SW480 (cell line): ENCODE measurements at regions not wholly inside any gene's neighbourhood (a gene's known extent, or its start where the extent isn't known, plus 50 kb on each side); places are given as distances from the start of the nearest gene placed in this dataset.
"Not testable (repeated sequence)": the region's sequence is repeated elsewhere in the genome, so short reads cannot be mapped to it uniquely, and the experiment has no call there.

ENCODE experiments used
- DNase-seq: peaks from one replicate; pipeline ENCODE4 v3.0.0-alpha.2; 2016; ENCODE audit warnings: low spot score

DNA sequence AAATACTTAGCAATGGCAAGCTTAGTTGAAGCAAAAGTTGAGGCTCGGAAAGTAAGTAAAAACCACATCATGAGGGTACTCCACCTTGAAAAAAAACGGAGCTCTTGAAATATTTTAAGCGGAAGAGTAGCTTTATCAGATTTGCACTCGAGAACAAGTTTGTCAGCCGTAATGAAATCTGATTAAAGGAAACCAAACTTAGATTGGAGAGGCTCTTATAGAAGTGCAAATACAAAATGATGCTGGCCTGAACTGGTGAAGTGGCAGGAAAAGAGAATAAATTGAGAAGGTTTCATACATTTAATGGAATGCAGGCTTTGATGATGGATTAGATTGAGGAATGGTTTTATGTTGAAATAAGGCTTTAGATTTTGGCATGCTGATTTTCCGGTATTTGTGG lies 484.2 kb downstream of the PID1 start:
- DNase-seq = no peak

- DNase-seq = no peak
These were observed 488.8 kb downstream of the PID1 start for GRCh38 chr2:228782281-228782680.

GRCh38 chr2:228777855-228778355 lies 493.2 kb downstream of the PID1 start:
- no peak for DNase-seq

DNA sequence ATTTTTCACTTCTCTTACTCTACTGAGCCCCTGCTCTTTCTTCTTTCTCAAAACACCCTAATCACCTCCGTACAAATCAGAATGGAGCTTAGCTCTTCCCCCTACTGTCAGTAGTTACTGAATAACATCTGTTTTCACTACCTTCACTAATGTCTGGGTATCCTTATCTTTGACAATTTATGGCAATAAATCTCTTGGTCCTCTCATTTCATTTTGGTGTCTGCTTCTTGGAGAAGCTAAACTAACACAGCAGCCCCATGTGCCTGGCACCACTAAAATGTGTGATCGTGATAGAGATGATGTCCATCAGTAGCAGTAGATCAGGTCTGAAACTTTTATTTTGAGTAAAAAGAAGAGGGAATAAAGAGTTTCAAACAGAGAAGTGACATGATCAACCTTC lies 496.5 kb downstream of the PID1 start:
- DNase-seq = no peak

DNA sequence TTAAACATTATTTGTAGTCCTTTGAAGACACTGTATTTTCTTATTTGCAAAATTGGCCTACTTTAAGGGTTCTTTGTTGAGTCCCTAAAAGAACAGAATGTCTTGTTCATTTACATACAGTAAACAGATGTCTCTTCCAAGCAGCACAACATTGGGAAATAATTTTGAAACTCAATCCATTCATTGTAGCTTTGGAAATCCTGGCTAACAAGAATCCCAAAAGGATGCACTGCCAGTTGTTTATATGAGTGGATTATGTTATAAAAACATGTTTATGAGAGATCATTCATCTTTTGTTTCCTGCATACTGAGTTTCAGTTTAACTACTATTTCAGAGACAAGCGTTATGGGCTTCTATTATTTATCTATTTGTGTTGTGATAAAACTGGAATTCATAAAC lies 499.3 kb downstream of the PID1 start:
- no peak for DNase-seq

GRCh38 chr2:228771315-228771714 lies 499.8 kb downstream of the PID1 start:
- no peak for DNase-seq

DNA sequence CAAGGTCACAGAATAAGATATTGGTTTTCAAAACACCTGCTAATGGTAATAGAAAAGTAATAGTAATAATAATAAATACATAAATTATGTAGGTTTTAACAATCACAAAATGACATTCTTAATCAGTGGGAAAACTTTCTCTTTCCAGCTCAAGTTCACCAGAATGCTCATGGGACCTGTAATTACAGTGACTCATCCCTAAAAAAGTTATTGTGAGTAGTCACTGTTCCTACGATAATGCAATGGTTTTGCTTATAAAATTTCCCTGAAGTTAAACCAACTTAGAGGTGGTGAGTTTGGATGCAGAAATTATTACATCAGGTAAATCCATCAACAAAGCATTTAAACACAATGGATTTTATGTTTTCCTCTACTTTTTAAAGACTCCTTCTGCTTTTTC lies 502.3 kb downstream of the PID1 start:
- no peak for DNase-seq

DNA sequence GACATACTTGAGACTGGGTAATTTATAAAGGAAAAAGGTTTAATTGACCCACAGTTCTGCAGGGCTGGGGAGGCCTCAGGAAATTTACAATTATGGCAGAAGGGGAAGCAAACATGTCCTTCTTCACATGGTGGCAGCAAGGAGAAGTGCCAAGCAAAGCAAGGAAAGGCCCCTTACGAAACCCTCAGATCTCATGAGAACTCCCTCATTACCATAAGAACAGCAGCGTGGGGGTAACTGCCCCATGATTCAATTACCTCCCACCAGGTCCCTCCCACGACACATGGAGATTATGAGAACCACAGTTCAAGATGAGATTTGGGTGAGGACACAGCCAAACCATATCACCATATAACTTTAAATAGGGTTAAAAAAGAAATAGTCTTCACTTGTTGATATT lies 502.9 kb downstream of the PID1 start:
- DNase-seq = not testable (repeated sequence)

DNA sequence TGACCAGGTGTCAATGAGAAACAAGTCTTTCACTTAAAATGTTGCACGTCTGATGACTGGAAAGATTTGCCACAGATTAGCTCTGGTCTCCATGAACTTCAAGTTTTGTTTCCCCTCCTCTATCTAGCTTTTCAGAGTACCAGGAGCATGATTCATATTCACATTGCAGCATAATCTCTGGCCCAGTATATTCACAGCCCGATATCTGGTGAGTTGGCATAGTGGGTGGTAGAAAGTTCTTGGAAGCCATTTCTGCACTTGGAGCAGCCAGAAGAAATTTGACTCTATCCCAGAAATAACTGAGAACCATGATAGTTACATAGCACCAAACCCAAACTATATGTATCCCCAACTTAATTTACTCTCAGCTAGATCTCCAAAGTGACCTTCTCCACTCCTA lies 503.9 kb downstream of the PID1 start:
- DNase-seq = no peak

DNA sequence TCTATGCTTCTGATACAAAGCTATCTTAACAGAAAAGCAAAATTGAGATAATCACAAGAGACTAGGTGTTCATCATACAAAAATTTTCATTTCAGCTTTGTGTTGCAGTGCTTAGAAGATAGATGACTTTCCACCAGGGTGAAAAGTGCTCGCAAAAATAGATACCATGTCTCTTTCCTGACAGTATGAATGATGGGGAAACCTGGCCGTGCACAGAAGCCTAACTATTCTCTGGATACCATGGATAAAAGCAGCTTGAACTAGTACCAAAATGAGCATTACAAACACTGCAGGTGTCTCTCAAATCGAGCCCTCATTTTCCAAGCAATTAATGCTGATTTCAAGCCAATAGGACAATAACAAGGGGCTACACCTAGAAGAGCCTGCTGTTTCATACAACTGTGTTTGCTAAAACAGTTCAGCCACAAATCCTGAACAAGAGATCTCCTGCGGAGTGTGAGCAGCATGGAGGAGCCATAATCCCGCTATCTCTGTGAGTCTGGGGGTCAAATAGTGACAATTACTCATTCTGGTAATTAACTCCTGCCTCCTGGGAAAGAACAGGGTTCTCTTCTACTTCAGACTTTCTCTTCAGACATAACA lies 507.6 kb downstream of the PID1 start:
- no peak for DNase-seq

- DNase-seq = no peak
These were observed 508.5 kb downstream of the PID1 start for GRCh38 chr2:228762565-228762964.

GRCh38 chr2:228755661-228756060 lies 515.4 kb downstream of the PID1 start:
- DNase-seq = not testable (repeated sequence)

- no peak for DNase-seq
These were observed 523.6 kb downstream of the PID1 start for GRCh38 chr2:228747483-228747882.

DNA sequence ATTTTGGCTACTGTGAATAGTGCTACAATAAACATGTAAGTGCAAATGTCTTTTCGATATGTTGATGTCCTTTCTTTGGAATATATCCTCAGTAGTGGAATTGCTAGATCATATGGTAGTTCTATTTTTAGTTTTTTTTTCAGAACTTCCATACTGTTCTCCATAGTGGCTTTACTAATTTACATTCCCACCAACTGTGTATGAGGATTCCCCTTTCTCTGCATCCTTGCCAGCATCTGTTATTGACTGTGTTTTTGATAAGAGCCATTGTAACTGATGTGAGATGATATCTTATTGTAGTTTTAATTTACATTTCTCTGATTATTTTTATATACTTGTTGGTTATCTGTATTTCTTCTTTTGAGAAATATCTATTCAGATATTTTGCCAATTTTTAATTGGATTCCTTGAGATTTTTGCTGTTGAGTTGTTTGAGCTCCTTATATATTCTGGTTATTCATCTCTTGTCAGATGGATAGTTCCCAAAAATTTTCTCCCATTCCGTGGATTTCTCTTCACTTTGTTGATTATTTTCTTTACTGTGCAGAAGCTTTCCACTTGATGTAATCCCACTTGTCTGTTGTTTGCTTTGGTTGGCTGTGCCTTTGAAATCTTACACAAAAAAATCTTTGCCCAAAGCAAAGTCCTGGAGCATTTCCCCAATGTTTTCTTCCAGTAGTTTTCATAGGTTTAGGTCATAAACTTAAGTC lies 532.3 kb downstream of the PID1 start:
- DNase-seq = no peak

GRCh38 chr2:228735697-228736096 lies 535.4 kb downstream of the PID1 start:
- DNase-seq = no peak

DNA sequence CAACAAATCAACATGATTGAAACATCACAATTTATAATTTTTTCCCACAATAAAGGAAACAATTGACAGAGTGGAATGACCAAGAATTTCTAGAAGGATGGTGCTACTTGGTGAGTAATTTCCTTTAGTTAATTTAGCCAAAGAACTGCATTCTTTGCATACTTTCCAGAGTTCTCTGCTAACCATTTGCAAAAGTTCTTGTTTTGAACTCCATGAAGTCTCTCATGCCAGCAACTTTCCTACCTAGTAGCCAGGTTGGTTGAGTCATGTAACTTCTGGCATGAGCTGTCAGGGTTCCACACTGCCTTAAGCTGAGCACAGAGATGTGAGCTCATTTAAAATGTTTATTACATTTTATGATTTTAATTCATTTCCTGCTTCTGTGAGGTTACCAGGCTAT lies 539.6 kb downstream of the PID1 start:
- DNase-seq = no peak

DNA sequence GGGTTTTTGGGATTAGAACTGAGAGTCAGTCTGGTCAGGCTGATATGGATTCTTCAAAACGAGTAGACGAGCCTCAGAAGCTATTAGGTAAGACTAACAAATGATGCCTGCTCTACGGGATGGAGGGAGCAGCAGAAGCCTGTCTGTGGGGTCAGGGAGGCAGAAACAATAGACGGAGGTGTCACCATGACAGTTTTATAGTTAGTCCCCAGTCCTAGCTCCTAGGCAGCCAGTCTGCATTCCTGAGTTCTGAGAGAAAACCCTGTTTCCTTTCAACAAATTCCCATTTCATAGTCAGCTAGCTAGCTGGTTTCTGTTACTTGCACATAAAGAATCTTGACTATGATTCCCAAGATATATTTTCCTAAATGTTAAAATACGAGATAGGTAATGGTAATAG lies 542.1 kb downstream of the PID1 start:
- DNase-seq = no peak

GRCh38 chr2:228725031-228725430 lies 543.5 kb upstream of the SPHKAP start:
- DNase-seq = no peak

DNA sequence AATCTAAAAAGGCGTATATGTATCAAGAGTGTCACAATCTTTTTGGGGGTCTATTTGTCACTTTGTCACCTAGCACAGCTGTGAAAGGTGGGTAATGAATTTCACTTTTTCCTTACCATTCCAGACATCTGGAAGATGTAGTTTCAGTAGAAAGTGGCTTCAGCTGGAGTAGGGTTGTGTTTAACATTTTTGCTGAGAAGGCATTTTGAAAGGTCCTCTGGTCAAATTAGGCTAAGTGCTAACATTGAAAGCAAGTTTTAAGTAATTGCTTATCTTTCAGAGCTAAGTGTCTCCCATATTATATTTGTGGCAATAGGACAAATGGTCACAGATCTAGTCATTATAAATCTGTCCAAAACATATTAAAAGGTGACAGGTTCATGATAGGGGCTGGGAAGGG lies 542.1 kb upstream of the SPHKAP start:
- no peak for DNase-seq

GRCh38 chr2:228722311-228722710 lies 540.8 kb upstream of the SPHKAP start:
- no peak for DNase-seq

DNA sequence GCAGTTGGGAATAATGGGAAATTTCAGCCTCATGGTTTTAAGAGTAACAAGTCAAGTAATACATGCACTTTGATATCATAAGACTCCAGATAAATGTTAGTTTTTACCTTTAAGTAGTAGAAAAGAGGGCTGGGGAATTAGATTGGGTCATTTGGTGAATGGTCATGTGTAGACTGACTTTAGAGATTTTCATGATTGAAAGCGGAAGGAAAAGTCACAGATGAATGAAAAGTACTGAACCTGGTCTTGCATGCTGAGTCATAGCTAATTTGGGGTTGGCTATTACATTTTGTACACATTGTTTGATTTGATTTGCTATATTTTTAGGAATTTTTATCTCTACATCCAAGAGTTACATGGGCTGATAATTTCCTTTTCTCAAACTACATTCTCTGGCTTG lies 539.4 kb upstream of the SPHKAP start:
- DNase-seq = no peak

DNA sequence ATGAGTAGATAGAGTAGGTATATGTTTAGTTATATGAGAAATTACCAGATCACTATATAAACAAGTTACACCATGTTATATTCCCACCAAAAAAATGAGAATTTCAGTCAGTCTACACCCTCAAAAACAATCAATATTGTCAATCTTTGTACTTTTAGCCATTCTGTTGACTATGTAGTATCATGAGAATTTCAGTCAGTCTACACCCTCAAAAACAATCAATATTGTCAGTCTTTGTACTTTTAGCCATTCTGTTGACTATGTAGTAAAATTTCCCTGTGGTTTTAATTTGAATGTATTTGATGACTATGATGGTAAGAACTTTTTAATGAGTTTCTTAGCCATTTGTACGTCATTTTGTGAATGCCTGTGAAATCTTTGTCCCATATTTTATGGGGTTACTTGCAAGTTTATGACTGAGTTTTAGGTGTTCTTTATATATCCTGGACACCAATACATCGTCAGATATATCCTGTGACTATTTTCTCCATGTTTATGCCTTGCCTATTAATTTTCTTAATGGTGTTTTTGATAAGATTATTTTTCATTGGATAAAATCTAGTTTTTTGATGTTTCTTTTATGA lies 528.4 kb upstream of the SPHKAP start:
- no peak for DNase-seq

DNA sequence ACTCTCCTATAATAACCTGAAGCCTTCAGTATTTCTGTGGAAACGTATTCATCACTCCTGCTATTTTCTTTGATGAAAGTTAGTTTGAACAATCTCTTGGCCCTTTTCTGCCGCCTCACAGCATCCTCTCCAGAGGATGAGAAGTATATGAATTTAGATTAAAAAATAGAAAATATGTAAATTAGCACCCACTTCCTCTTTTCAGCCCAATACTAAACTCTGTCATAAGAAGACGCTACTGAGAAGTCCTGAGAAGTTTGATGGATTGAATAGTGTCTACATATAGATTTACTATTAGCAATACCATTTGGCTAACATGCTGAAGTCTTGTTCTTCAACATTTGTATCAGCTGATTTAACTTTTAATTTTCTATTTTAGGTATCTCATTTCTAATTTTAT lies 526.4 kb upstream of the SPHKAP start:
- DNase-seq = no peak

GRCh38 chr2:228705318-228705717 lies 523.8 kb upstream of the SPHKAP start:
- DNase-seq = no peak
